ENCODE measurements at regions not wholly inside any gene's neighbourhood (a gene's known extent, or its start where the extent isn't known, plus 50 kb on each side); places are given as distances from the start of the nearest gene placed in this dataset.

GRCh38 chr15:35743321-35743720 is 197.4 kb upstream of the DPH6 start:
- Histone ChIP-seq H3K36me3 (no peaks in the 10 kb centered on the region), H3K27ac (no peak overlapping the region), H3K4me3 (no peak overlapping the region), H3K4me1 (no peaks in the 10 kb centered on the region), H3K27me3 (no peaks in the 10 kb centered on the region), H3K9me3 (no peaks in the 10 kb centered on the region)
- TF ChIP-seq POLR2A (IDR thresholded peaks at IDR 0.05) (no peak), CTCF (IDR thresholded peaks at IDR 0.05) (no peak), POLR2AphosphoS5 (IDR thresholded peaks at IDR 0.05) (no peak), EP300 (IDR thresholded peaks at IDR 0.05) (no peak)
- intact Hi-C loops (cut with DNase I; ENCODE audit: low total_unique reads) = no loop called here
- 90 to 97% (median 97%) methylated on average over 1 of the region's 1 CpG for WGBS, 5 donors
- DNase-seq = no peak

- Histone ChIP-seq H3K4me3 (no peak overlapping the region), H3K9me3 (no peaks in the 10 kb centered on the region), H3K4me1 (no peaks in the 10 kb centered on the region), H3K36me3 (no peaks in the 10 kb centered on the region), H3K27ac (no peak overlapping the region), H3K27me3 (no peaks in the 10 kb centered on the region)
- TF ChIP-seq CTCF (IDR thresholded peaks at IDR 0.05) = no peak
- no peak for TF ChIP-seq POLR2A (IDR thresholded peaks at IDR 0.05)
- no peak for TF ChIP-seq EP300 (IDR thresholded peaks at IDR 0.05)
- no peak for TF ChIP-seq POLR2AphosphoS5 (IDR thresholded peaks at IDR 0.05)
- DNase-seq = no peak
- intact Hi-C loops (cut with DNase I; ENCODE audit: low total_unique reads) = no loop called here
Observed at GRCh38 chr15:35746121-35746520, 200.2 kb upstream of the DPH6 start.

GRCh38 chr15:35748105-35748504 is 202.1 kb upstream of the DPH6 start:
- no peak for TF ChIP-seq CTCF (IDR thresholded peaks at IDR 0.05)
- TF ChIP-seq POLR2AphosphoS5 (IDR thresholded peaks at IDR 0.05) = no peak
- no peak for TF ChIP-seq EP300 (IDR thresholded peaks at IDR 0.05)
- no peak for TF ChIP-seq POLR2A (IDR thresholded peaks at IDR 0.05)
- H3K9me3 ChIP-seq = no peaks in the 10 kb centered on the region
- no peak overlapping the region for H3K27ac ChIP-seq
- intact Hi-C loops (cut with DNase I; ENCODE audit: low total_unique reads) = no loop called here
- WGBS, 5 donors = 94 to 98% (median 96%) methylated on average over 5 of the region's 5 CpGs
- DNase-seq = no peak
- no peak overlapping the region for H3K4me3 ChIP-seq
- H3K27me3 ChIP-seq = no peaks in the 10 kb centered on the region
- H3K36me3 ChIP-seq = no peaks in the 10 kb centered on the region
- H3K4me1 ChIP-seq = peaks cover 0 to 10% (median 5%) of the 10 kb centered on the region in 4 donors

- TF ChIP-seq CTCF (IDR thresholded peaks at IDR 0.05) = no peak
- no peak for TF ChIP-seq POLR2A (IDR thresholded peaks at IDR 0.05)
- TF ChIP-seq POLR2AphosphoS5 (IDR thresholded peaks at IDR 0.05) = no peak
- no peak for TF ChIP-seq EP300 (IDR thresholded peaks at IDR 0.05)
- Histone ChIP-seq H3K36me3 (no peaks in the 10 kb centered on the region), H3K27ac (no peak overlapping the region), H3K27me3 (no peaks in the 10 kb centered on the region), H3K9me3 (no peaks in the 10 kb centered on the region), H3K4me3 (no peak overlapping the region), H3K4me1 (peaks cover 0 to 27% (median 9%) of the 10 kb centered on the region in 4 donors)
- intact Hi-C loops (cut with DNase I; ENCODE audit: low total_unique reads) = no loop called here
- DNase-seq = no peak
Observed at GRCh38 chr15:35750051-35750450, 204.1 kb upstream of the DPH6 start.
